T follicular helper cell (primary cell): ENCODE measurements at regions not wholly inside any gene's neighbourhood (a gene's known extent, or its start where the extent isn't known, plus 50 kb on each side); places are given as distances from the start of the nearest gene placed in this dataset.
"Not testable (repeated sequence)": the region's sequence is repeated elsewhere in the genome, so short reads cannot be mapped to it uniquely, and the experiment has no call there.

Source experiments
- DNase-seq: peaks from one replicate; pipeline ENCODE4 v3.0.0-alpha.2; 2020; ENCODE audit warnings: low read depth

DNA sequence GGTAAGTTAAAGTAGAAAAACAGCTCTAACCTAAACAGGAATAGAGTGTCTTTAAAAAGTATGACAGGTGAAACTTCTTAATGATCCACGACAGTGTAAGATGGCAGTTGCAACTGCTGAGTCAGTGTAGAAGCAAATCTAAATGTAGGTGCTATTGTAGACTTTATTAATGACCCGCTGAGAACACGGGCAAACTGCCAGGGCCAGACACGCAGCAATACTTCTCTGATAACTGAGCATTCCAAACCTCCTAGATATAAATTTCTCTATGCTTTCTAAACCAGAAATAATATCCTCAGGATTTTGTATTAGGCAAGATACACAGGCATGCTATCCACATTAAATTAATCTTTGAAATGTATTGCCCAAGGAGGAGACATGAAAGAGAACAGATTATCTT is 1076.4 kb downstream of the HACE1 start:
- no peak for DNase-seq

DNA sequence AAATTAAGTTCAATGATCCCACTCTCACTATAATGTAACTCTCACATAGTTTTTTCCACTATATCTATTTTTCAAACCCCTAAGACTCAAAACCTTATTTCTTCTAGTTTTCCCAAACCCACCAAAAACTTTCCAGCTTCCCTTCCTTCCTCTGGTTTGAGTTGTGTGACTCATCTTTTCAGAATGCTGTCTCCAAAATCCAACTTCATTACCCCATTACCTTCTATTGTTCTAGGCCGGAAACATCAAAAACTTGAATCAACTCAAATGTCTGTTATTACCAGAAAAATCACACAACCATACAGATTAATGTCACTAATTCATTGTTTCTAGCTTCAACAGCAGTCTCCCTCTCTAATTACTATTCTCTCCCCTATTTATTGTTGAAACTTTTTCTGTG is 1090.3 kb downstream of the HACE1 start:
- DNase-seq = no peak

DNA sequence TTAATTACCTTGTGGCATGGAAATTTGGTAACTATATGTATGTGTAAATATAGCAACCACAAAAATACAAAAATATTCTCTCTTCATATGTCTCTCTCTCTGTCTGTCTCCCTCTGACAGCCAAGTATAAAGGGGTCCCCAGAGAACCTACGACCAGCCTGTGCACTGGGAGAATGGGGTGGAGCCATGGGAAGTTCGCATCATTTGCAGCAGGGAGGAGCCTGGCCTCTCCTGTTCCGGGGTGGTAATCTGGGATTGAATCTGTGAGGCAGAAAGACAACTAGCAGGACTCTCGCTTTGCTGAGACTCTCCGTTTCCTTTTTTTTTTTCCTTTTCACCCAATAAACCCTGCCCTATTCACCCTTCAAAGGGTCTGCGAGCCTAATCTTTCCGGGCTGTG is 1109.1 kb downstream of the HACE1 start:
- no peak for DNase-seq

DNA sequence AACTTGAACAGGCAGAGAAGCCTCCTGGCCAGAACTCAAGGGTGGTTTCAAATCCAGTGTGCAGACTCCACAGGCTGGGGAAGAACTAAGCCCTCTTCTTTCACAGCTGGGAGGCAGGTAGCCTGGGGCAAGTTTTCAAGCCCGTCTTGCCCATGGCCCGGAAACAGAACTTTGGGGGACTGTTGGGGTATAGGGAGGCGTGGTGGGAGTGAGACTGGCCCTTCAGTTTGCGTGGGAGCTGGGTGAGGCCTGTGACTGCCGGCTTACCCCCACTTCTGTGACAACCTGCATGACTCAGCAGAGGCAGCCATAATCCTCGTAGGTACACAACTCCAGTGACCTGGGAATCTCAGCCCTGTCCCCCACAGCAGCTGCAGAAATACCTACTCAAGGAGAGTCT is 1125.7 kb downstream of the HACE1 start:
- DNase-seq = no peak

DNA sequence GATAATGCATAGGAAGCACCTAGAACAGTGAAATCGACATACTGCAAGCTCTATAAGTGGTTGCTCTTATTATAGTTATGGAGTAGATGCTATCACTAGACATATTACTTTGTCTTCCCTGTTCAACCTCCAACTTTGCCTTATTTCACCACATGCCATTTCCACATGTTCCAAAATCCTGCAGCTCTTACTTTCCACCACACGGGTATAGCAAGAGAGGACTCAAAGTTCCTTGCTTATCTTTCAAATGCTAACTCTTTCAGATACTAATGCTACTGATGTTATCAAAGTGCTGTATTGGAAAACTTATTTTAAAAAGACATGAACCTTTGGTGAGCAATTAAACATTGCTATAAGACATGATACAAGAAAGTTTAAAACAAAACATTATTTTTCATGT is 1130.1 kb downstream of the HACE1 start:
- DNase-seq = no peak

DNA sequence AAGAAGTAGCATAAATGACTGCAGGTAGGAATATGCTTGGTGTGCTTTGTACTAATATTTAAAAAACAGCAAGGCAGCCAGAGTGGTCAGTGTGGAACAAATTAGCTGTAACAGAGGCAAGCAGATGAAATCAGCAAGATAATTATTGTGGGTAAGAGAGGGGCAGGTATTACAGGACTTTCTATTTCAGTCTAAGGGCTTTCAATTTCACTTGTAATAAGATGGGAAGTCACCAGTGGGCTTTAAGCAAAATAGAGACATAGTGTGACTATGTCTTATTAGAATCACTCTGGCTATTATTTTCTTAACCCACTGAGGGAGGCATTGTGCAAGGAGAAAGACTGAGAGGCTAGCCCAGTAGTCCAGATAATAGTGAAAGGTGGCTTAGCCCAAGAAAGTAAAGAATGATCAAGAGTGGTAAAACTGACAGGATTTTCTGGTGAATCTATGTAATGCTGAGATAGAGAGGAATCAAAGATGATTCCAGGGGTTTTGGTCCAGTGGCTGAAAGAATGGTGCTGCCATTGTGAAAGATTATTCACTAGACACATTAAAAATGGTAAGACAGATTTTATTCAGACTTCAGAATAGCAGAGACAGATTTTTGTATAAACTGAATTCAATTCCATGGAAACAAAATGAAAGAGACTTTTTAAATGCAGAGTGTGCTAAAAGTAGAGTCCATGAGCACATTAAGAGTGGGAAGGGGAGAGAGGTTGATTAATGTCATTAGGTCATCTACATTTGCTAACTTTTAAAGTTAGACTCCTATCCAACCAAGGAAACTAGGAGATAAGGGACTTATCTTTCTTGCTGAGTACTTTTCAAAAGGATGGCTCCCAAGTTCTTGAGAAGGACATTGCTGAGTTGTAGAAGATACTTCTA is 1136.0 kb downstream of the HACE1 start:
- DNase-seq = no peak

DNA sequence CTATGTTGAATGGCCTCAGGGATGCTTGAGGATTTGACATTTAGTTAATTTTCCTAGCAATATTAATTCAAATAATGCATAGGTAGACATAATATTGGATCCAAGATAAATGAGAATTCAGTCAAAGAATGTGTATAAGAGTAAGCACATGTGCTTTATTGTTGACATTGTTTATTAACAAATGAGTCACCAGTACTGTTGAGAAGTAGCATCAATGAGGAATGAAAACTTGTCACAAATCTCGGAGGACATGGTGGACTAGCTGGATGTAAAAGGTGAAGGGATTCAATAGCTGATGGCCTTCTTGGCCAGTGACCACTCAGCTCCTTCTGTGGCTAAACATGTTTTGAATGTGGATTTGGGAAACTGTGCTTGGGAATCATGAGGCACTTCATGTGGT is 1137.0 kb downstream of the HACE1 start:
- no peak for DNase-seq

DNA sequence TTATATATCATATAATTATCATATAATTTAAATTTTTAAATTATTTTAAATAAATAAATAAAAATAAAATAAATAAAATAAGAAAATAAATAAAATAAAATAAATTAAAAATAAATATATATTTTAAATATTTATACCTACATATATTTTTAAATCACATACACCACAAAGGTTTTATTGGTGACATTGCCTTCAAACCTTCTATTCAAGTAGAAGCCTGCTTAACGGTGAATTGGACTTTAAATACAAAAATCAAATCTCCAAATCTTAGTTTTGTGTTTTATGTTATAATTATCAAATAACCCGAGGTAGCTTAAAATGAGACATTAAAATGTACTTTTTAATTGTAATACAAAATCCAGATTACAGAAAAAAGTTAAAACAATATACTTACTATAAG is 1137.8 kb downstream of the HACE1 start:
- DNase-seq = no peak

DNA sequence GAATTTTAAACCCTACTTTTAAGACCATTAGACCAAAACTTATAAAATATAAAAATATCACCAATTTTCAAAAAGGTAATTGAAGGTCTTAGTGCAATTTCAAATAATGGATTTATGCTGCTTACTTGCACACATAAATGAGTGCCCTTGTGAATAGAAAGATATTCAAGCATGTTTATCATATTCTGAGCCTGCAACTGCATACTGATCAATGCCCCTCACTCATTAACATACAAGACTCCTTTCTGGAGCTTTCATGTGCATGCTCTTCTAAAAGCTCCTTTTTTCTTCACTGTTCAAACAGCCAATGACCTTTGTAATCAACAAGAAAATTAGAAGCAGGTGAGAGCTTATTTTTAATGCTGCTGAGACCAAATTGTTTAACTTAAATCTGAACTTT is 1139.3 kb downstream of the HACE1 start:
- no peak for DNase-seq

DNA sequence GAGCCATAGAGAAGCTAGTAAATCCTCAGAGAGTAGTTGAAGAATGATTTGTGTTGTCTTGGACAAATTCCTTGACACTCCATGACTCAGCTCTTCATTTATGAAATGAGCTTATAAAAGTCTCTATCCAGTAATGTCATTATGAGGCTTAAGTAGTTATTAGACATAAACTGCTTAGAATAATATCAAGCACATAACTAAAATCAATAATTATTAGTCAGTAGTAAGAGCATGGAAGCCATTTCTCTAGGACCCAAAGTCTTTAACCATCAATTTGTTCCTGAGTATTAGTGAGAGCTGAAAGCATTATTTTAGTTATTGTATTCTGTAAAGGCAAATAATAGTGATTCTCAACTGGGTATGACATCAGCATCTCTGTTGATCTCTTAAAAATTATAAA is 1140.2 kb downstream of the HACE1 start:
- DNase-seq = no peak

DNA sequence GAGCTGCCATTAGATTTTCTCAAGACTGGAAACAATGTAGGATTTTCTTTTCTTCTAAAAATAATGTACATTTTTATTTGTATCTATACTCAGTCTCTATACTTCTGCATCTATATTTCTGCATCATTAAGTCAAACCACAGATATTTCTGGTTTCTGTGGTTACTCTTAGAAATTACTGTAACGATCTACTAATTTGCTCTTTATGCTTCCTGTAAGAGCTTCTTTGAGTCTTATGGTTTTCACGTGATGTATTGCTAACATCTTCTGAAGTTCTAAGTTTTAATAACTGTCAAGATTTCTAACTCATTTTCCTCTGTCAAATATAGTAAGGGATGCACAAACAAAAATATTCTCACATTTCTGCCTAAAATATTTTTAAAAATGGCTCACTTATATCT is 1144.5 kb downstream of the HACE1 start:
- no peak for DNase-seq

DNA sequence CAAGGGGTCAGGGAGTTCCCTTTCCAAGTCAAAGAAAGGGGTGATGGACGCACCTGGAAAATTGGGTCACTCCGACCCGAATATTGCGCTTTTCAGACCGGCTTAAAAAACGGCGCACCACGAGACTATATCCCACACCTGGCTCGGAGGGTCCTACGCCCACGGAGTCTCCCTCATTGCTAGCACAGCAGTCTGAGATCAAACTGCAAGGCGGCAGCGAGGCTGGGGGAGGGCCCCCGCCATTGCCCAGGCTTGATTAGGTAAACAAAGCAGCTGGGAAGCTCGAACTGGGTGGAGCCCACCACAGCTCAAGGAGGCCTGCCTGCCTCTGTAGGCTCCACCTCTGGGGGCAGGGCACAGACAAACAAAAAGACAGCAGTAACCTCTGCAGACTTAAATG is 1150.5 kb downstream of the HACE1 start:
- DNase-seq = not testable (repeated sequence)

DNA sequence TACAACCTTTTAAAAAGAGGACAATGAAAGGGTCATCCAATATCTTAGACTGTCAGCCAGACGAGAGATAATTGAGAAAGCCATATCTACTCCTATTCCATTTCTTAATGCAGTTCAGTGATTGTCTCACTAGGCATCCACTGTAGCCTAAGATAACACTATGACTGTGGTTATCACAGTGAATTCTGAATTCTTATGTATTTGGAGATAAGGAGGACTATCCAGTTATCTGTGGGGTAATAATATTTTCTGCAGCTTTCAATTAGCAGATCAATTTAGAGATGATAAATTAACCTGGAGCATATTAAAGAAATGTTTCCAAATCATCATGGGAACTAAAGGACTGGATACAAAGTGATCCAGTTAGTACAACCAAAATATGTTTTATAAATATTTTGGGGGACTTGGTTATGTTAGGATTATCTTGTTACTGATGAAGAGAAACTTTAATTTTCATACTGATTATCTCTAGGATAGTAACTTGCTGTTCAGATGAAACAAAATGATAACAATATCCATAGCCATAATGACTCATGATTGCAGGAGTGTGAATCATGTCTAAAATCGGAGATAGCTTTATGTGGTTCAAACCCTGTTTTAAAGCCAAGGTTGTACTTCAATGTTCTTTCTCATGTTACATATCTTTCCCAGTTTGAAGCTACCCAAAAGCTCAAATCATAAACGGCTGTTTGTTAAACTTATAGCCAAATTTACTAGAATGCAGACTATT is 1152.0 kb downstream of the HACE1 start:
- no peak for DNase-seq

DNA sequence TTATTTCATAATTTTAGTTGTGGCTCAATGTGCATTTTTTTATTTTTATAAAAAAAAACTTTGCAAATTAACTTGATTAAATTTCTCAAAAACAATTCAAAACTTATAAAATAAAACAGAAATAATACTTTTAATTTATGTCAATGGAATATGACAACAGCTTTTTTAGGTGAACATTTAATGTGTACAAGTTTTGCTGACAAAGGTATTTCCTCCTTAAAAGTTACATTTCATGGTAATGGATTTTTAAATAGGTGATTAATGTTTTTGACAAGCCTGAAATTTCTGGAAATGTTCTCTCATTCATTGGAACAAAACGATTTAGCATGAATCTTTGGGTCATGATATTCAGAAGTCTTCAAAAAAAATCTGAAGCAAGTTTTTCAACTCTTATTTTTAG is 1160.0 kb downstream of the HACE1 start:
- no peak for DNase-seq

DNA sequence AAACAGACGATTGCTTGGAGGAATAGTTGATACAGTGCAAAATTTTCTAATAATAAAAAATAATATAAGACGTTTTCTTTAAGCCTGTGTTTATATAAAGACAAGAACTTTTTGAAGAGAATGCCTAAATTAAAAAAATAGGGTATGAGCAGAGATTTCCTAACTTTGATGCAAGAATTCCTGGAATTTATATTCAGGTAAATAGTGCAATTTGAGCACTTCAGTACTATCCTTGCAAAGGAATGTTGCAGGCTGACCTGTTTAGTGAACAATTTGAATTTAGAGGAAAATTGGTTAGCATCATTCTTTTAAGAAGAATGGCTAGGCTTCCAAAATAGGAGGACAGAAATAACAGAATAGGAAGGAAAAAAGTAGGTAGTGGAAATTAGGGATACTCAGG is 1172.3 kb downstream of the HACE1 start:
- no peak for DNase-seq

DNA sequence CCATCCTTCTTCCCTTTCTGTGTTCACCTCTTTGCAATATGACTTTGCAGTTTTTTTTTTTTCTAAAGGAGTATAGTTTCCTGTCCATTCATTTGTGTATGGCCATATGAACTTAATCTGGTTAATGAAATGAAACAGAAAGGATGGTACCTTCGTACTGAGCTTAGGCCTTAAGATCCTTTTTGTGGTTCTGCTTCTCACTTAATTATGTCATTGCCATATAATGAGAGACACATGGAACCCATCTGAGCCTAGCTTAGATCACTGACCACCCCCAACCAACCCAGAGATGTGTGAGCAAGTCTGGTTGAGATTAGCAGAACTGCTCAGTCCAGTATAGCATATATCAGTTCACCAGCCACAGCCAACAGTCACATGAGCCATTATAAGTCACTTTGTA is 1179.6 kb downstream of the HACE1 start:
- no peak for DNase-seq

DNA sequence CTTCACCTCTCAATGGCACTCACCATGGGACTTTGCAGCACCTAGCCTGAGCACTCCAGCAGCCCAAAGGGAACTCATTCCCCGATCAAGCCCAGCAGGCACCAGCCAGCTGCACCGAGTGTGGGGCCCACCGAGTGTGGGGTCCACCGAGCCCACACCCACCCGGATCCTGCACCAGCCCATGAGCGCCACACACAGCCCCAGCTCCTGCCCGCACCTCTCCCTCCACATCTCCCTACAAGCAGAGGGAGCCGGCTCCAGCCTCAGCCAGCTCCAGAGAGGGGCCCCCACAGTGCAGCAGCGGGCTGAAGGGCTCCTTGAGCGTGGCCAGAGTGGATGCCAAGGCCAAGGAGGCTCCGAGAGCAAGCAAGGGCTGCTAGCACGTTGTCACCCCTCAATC is 1182.4 kb downstream of the HACE1 start:
- no peak for DNase-seq

DNA sequence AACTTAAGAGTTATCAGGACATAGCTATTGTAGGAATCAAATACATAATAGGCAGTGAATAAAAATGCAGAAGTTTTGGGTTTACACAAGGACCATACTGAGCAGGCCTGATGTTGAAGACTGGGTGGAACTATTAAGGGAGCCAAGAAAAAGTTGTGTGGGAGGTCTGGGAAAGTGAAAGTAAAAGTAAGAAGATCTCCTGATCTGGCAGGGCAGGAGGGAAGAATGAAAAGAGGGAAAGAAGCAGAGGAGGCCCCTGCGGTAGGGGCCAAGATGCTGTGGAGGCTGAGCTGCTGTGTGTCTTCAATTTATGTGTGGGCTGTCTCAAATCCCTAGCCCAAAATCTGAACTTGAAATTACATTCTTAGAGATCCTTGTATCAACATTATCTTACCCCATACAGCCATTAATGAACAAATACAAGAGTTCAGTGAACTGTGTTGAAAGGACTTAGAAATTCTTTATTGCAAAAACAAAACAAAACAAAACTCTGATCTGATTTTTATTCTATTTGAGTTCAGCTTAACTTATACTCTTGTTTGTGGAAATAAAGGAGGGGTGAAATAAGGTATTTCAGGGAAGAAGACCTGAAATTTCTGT is 1183.8 kb downstream of the HACE1 start:
- DNase-seq = no peak

DNA sequence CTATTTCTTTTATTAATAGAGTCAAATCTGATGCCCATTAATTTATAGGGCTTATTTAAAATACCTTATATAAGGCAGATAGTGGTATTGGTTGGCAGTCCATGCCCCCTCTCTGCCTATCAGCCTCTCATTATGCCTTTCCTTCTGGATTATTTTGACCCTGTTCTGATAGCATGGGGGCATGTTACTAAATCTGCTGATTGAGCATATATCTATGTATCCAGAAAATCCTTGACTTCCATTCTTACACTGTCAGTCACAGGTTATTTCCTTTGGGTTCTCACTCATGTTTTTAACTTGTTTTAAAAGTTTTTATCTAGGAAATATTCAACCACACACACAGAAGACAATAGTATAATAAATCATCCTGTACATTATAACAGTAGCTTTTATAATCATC is 1184.9 kb downstream of the HACE1 start:
- DNase-seq = no peak

DNA sequence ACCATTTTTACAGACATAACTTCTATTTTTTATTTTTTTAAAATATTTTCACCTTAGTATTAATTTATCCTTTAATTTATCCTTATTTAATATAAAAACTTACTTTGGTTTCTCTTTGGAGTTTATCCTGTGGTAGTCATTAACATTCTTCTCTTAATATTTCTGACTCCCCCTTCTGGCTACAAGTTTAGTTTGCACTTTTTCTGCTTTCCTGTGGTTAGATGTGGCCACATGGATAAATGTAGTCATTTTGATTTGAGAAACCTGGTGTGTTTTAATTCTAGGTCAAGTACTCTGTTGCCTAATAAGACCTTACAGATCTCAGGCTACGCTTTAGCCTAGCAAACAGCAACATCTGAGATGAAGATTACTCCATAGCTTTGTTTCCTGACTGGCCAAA is 1187.5 kb downstream of the HACE1 start:
- no peak for DNase-seq

DNA sequence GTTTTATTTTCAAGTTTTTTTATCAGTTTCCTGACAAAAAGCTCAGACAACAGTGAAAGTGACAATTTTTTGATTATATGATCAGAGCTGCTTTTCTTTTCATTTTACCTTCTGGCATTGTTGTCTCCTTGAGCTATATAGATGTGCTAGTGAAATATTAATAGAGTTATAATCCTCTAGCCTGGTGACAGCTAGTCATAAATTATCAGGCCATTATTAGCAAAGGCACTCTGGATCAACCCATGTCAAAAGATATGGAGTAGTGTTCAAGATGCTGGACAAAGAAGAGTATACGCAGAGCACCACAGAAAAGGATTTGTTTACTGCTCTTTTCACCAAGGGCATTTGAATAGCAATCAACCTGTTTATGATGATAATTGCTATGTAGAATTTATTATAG is 1230.1 kb downstream of the HACE1 start:
- DNase-seq = no peak

DNA sequence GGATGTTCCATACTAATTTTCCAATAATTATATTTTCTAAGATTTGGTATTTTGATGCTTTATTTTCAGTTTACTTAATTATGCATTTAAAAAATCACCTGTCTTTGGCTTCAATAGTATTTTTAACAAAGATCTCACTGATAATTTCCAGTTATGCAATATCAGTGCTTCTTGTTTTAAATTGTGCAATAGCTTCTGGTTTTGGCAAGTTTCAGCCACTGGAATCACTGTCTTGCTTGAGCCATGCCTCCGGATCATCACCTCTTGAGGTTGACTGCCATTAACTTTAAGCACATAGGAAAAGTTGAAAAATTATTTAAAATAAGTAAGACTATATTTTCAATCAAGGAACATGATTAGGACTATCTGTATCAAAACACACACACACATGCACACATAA is 1242.1 kb downstream of the HACE1 start:
- no peak for DNase-seq

DNA sequence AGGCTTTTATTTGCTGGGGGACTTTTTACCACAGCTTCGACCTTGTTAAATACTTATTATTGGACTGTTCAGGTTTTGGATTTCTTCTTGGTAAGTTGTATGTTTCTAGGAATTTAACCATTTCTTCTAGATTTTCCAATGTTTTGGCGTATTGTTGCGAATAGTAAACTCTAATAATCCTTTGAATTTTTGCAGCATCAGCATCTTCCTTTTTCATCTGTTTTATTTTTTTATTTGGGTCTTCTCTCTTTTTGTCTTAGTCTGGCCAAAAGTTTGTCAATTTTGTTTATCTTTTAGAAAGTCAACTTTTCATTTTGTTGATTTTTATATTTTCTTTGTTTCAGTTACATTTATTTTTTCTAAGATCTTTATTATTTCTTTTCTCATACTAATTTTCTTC is 1272.0 kb downstream of the HACE1 start:
- no peak for DNase-seq
